ENCODE measurements at regions not wholly inside any gene's neighbourhood (a gene's known extent, or its start where the extent isn't known, plus 50 kb on each side); places are given as distances from the start of the nearest gene placed in this dataset.

- Histone ChIP-seq H3K79me2 (ENCODE audit: insufficient read depth) (peaks cover 81% of the 10 kb centered on the region), H3K4me3 (ENCODE audit: low read depth in 2 of 2, low read length in 1 of 2) (no peak overlapping the region), H4K20me1 (ENCODE audit: insufficient read depth) (peaks cover 14% of the 10 kb centered on the region), H3K9ac (no peak overlapping the region), H3K27me3 (ENCODE audit: insufficient read depth) (no peaks in the 10 kb centered on the region), H3K27ac (ENCODE audit: low read depth in 2 of 2, low read length in 1 of 2) (peak overlapping the region; percentile 17 to 79; a peak in 3 of 4 replicates), H2AFZ (ENCODE audit: low read depth) (no peak overlapping the region), H3K4me1 (ENCODE audit: control insufficient read depth in 1 of 2, insufficient read depth in 2 of 2, low read depth in 1 of 2, low read length in 1 of 2) (peaks cover 34 to 75% of the 10 kb centered on the region in 2 experiments), H3K36me3 (replicated peaks in 1 of 2; ENCODE audit: control insufficient read depth in 1 of 2, insufficient read depth in 2 of 2, low read length in 1 of 2) (peaks cover 0 to under 1% of the 10 kb centered on the region in 2 experiments), H3K9me3 (no peaks in the 10 kb centered on the region), H3K4me2 (no peak overlapping the region), H3K9me2 (no peaks in the 10 kb centered on the region), H3F3A (replicated peaks; ENCODE audit: insufficient read depth) (peaks cover 22% of the 10 kb centered on the region)
- ChIA-PET CTCF (interaction anchor here (0.6 to 2.4 kb wide), 6 partner anchors 8 to 570 kb away, joined by 3 to 13 read pairs (median 4); partner anchors contain the start of gene WIPF1), POLR2A (interaction anchor here (0.6 kb wide), 1 partner anchor 224 kb away, joined by 3 read pairs; no protein-coding TSS in a partner anchor)
- TF ChIP-seq TCF12 (IDR thresholded peaks at IDR 0.05) (no peak), USF1 (IDR thresholded peaks at IDR 0.05; ENCODE audit: borderline replicate concordance, low read depth) (no peak), EP300 (IDR thresholded peaks at IDR 0.05; ENCODE audit: borderline replicate concordance in 1 of 2, low read depth in 1 of 2, low read length in 1 of 2) (no peak), PBX3 (IDR thresholded peaks at IDR 0.05) (no peak), MXI1 (IDR thresholded peaks at IDR 0.05; ENCODE audit: low read depth, low read length) (no peak), POLR2AphosphoS5 (IDR thresholded peaks at IDR 0.05; ENCODE audit: low read depth, low read length) (no peak), EZH2phosphoT487 (IDR thresholded peaks at IDR 0.05; ENCODE audit: borderline replicate concordance, low read depth) (no peak), TEAD4 (IDR thresholded peaks at IDR 0.05; ENCODE audit: borderline replicate concordance, insufficient read depth) (no peak), REST (IDR thresholded peaks at IDR 0.05; ENCODE audit: low read depth, low read length) (no peak), RXRA (IDR thresholded peaks at IDR 0.05; ENCODE audit: borderline replicate concordance, low read depth) (no peak)
- TF ChIP-seq, protein P1, sequence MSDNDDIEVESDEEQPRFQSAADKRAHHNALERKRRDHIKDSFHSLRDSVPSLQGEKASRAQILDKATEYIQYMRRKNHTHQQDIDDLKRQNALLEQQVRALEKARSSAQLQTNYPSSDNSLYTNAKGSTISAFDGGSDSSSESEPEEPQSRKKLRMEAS (IDR thresholded peaks at IDR 0.05; ENCODE audit: low read depth), result no peak
- no peak for DNase-seq
Measured at GRCh38 chr2:174666312-174666711, 68.7 kb upstream of the WIPF1 start.

Measured in SK-N-SH (cell line).